ENCODE measurements at regions not wholly inside any gene's neighbourhood (a gene's known extent, or its start where the extent isn't known, plus 50 kb on each side); places are given as distances from the start of the nearest gene placed in this dataset.

- Mint-ChIP-seq H3K27ac (ENCODE audit: unreplicated experiment) (no peak overlapping the region), H3K4me1 (no peaks in the 10 kb centered on the region), H3K27me3 (ENCODE audit: low read depth) (no peaks in the 10 kb centered on the region), H3K9me3 (peaks cover 5% of the 10 kb centered on the region), H3K4me3 (no peak overlapping the region), H3K36me3 (ENCODE audit: low read depth) (no peaks in the 10 kb centered on the region)
- DNase-seq (ENCODE audit: low read depth, low spot score) = no peak
- no peak for TF ChIP-seq CTCF (conservative IDR thresholded peaks at IDR 0.05)
Observed at GRCh38 chrX:117059848-117060247, 597.1 kb upstream of the CT83 start.

GRCh38 chrX:117053260-117053659 is 590.5 kb upstream of the CT83 start:
- no peak for DNase-seq (ENCODE audit: low read depth, low spot score)
- Mint-ChIP-seq H3K9me3 (peaks cover 7% of the 10 kb centered on the region), H3K36me3 (ENCODE audit: low read depth) (no peaks in the 10 kb centered on the region), H3K4me3 (no peak overlapping the region), H3K27ac (ENCODE audit: unreplicated experiment) (no peak overlapping the region), H3K27me3 (ENCODE audit: low read depth) (peaks cover 2% of the 10 kb centered on the region), H3K4me1 (no peaks in the 10 kb centered on the region)
- no peak for TF ChIP-seq CTCF (conservative IDR thresholded peaks at IDR 0.05)

GRCh38 chrX:117038918-117039440 is 576.2 kb upstream of the CT83 start:
- TF ChIP-seq CTCF (conservative IDR thresholded peaks at IDR 0.05) = no peak
- Mint-ChIP-seq H3K4me3 (no peak overlapping the region), H3K4me1 (no peaks in the 10 kb centered on the region), H3K27ac (ENCODE audit: unreplicated experiment) (no peak overlapping the region), H3K9me3 (peaks cover 6% of the 10 kb centered on the region), H3K27me3 (ENCODE audit: low read depth) (no peaks in the 10 kb centered on the region), H3K36me3 (ENCODE audit: low read depth) (no peaks in the 10 kb centered on the region)
- DNase-seq (ENCODE audit: low read depth, low spot score) = no peak

GRCh38 chrX:117010243-117010642 is 547.5 kb upstream of the CT83 start:
- Mint-ChIP-seq H3K36me3 (ENCODE audit: low read depth) (no peaks in the 10 kb centered on the region), H3K27ac (ENCODE audit: unreplicated experiment) (no peak overlapping the region), H3K4me3 (no peak overlapping the region), H3K27me3 (ENCODE audit: low read depth) (no peaks in the 10 kb centered on the region), H3K9me3 (peaks cover 5% of the 10 kb centered on the region), H3K4me1 (no peaks in the 10 kb centered on the region)
- TF ChIP-seq CTCF (conservative IDR thresholded peaks at IDR 0.05) = no peak
- no peak for DNase-seq (ENCODE audit: low read depth, low spot score)

- Mint-ChIP-seq H3K27ac (ENCODE audit: unreplicated experiment) (no peak overlapping the region), H3K9me3 (no peaks in the 10 kb centered on the region), H3K4me1 (no peaks in the 10 kb centered on the region), H3K4me3 (no peak overlapping the region), H3K36me3 (ENCODE audit: low read depth) (no peaks in the 10 kb centered on the region), H3K27me3 (ENCODE audit: low read depth) (no peaks in the 10 kb centered on the region)
- no peak for TF ChIP-seq CTCF (conservative IDR thresholded peaks at IDR 0.05)
- DNase-seq (ENCODE audit: low read depth, low spot score) = no peak
Observed at GRCh38 chrX:117002981-117003380, 540.2 kb upstream of the CT83 start.

GRCh38 chrX:116975517-116975916 is 512.7 kb upstream of the CT83 start:
- H3K9me3 Mint-ChIP-seq = peaks cover 30% of the 10 kb centered on the region
- no peak overlapping the region for H3K27ac Mint-ChIP-seq (ENCODE audit: unreplicated experiment)
- DNase-seq (ENCODE audit: low read depth, low spot score) = no peak
- H3K4me1 Mint-ChIP-seq = no peaks in the 10 kb centered on the region
- H3K36me3 Mint-ChIP-seq (ENCODE audit: low read depth) = no peaks in the 10 kb centered on the region
- no peak for TF ChIP-seq CTCF (conservative IDR thresholded peaks at IDR 0.05)
- H3K27me3 Mint-ChIP-seq (ENCODE audit: low read depth) = no peaks in the 10 kb centered on the region
- H3K4me3 Mint-ChIP-seq = no peak overlapping the region

All from neural crest cell (in vitro differentiated cells).